AG09319 (cell line): ENCODE measurements at regions not wholly inside any gene's neighbourhood (a gene's known extent, or its start where the extent isn't known, plus 50 kb on each side); places are given as distances from the start of the nearest gene placed in this dataset.

Experiments used
- DNase-seq: peaks from one replicate; pipeline ENCODE4 v3.0.0-alpha.2; 2010; ENCODE audit warnings: low read depth; ENCODE audit errors: extremely low read depth
- CTCF ChIP-seq: IDR thresholded peaks from 2 replicates; pipeline ENCODE4 v1.5.1; 2011; ENCODE audit warnings: low read depth, mild to moderate bottlenecking, inconsistent platforms, low read length, moderate library complexity

GRCh38 chr4:154998284-154998683 is 210.2 kb upstream of the NPY2R start:
- no peak for DNase-seq
- TF ChIP-seq CTCF, result no peak

GRCh38 chr4:154998773-154999172 is 209.7 kb upstream of the NPY2R start:
- no peak for TF ChIP-seq CTCF
- DNase-seq, result no peak

GRCh38 chr4:154999950-155000578 is 208.4 kb upstream of the NPY2R start:
- TF ChIP-seq CTCF, result no peak
- DNase-seq, result no peak

GRCh38 chr4:155001251-155001650 is 207.2 kb upstream of the NPY2R start:
- no peak for DNase-seq
- no peak for TF ChIP-seq CTCF

- DNase-seq, result no peak
- no peak for TF ChIP-seq CTCF
Measured at GRCh38 chr4:155005395-155006090, 202.9 kb upstream of the NPY2R start.

GRCh38 chr4:155007660-155008176 is 200.7 kb upstream of the NPY2R start:
- no peak for DNase-seq
- no peak for TF ChIP-seq CTCF

GRCh38 chr4:155008389-155008788 is 200.0 kb upstream of the NPY2R start:
- no peak for DNase-seq
- no peak for TF ChIP-seq CTCF
